ENCODE measurements at regions not wholly inside any gene's neighbourhood (a gene's known extent, or its start where the extent isn't known, plus 50 kb on each side); places are given as distances from the start of the nearest gene placed in this dataset.

DNA sequence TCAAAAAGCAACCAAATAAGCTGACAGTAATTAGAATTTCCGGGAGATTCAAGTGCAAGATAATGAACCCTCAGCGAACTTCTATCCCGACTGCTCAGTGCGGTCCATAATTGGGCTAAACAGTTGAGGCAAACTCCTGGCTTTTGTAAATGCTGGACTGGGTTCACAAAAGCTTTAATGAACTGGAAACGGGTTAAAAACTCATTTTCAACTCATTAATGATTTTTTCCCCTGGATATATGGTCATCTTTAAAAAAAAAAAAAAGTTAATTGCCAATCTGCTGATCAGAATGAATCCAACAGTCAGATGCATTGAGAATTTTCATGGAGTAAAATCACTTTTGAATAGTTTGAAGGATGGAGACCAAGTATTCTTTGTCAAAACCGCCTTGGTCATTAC, 79.5 kb upstream of the WWC1 start:
- TF ChIP-seq CTCF (IDR thresholded peaks at IDR 0.05) (no peak), EZH2 (IDR thresholded peaks at IDR 0.05; ENCODE audit: borderline replicate concordance, insufficient read depth, low read depth, low read length, poor library complexity, severe bottlenecking) (no peak)
